ENCODE measurements at regions not wholly inside any gene's neighbourhood (a gene's known extent, or its start where the extent isn't known, plus 50 kb on each side); places are given as distances from the start of the nearest gene placed in this dataset.

DNA sequence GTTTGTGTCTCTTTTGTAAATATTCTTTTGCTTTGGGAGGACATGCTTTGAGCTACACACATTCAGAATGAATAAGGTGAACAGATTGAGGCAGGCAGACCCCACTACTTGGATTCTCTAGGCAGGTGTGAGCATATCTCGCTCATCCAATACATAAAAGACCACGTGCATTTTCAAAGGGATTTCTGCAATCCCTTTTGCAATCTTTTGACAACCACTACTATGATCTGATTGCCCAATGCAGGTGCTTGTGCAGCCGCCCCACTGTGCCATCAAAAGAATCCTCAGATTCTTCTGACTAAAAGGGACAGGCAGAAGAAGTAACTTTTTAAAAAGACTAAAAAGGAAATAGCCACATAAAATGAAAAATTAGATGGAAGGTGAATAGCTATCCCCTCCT lies 341.4 kb downstream of the BMP4 start:
- Histone ChIP-seq H3K4me1 (ENCODE audit: insufficient read depth, low read length) (no peaks in the 10 kb centered on the region), H3K27me3 (ENCODE audit: insufficient read depth, low read length) (no peaks in the 10 kb centered on the region), H3K4me3 (ENCODE audit: low read length) (no peak overlapping the region), H3K9me3 (ENCODE audit: low read depth, low read length) (no peaks in the 10 kb centered on the region)

GRCh38 chr14:53613404-53614253 lies 343.0 kb downstream of the BMP4 start:
- H3K9me3 ChIP-seq (ENCODE audit: low read depth, low read length): no peaks in the 10 kb centered on the region
- no peak overlapping the region for H3K4me3 ChIP-seq (ENCODE audit: low read length)
- no peaks in the 10 kb centered on the region for H3K27me3 ChIP-seq (ENCODE audit: insufficient read depth, low read length)
- H3K4me1 ChIP-seq (ENCODE audit: insufficient read depth, low read length): no peaks in the 10 kb centered on the region

- Histone ChIP-seq H3K4me1 (ENCODE audit: insufficient read depth, low read length) (no peaks in the 10 kb centered on the region), H3K4me3 (ENCODE audit: low read length) (no peak overlapping the region), H3K9me3 (ENCODE audit: low read depth, low read length) (no peaks in the 10 kb centered on the region), H3K27me3 (ENCODE audit: insufficient read depth, low read length) (no peaks in the 10 kb centered on the region)
Measured at GRCh38 chr14:53610947-53611346, 345.7 kb downstream of the BMP4 start.

DNA sequence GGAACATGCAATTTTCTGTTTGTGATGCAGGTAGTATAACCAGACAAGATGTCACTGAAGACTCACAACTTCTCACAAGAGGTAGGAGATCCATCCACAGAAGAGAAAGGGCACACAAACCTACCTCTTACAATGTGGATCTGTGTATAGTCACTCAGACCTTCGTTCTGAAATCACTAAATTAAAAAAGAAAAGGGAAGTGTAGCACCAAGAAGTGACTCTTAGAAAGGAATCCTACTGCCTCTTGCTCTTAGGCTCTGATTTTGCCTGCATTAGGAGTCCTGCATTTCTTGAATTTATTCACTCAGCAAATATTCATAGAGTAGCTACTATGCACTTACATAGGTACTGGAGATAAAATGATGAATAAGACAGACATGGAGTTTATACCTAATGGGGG lies 347.6 kb downstream of the BMP4 start:
- H3K9me3 ChIP-seq (ENCODE audit: low read depth, low read length): no peaks in the 10 kb centered on the region
- H3K27me3 ChIP-seq (ENCODE audit: insufficient read depth, low read length): no peaks in the 10 kb centered on the region
- no peak overlapping the region for H3K4me3 ChIP-seq (ENCODE audit: low read length)
- no peaks in the 10 kb centered on the region for H3K4me1 ChIP-seq (ENCODE audit: insufficient read depth, low read length)

- no peaks in the 10 kb centered on the region for H3K4me1 ChIP-seq (ENCODE audit: insufficient read depth, low read length)
- H3K9me3 ChIP-seq (ENCODE audit: low read depth, low read length): no peaks in the 10 kb centered on the region
- no peaks in the 10 kb centered on the region for H3K27me3 ChIP-seq (ENCODE audit: insufficient read depth, low read length)
- H3K4me3 ChIP-seq (ENCODE audit: low read length): no peak overlapping the region
Measured at GRCh38 chr14:53608369-53608768, 348.3 kb downstream of the BMP4 start.

GRCh38 chr14:53606203-53606602 lies 350.4 kb downstream of the BMP4 start:
- H3K27me3 ChIP-seq (ENCODE audit: insufficient read depth, low read length): no peaks in the 10 kb centered on the region
- H3K9me3 ChIP-seq (ENCODE audit: low read depth, low read length): no peaks in the 10 kb centered on the region
- H3K4me1 ChIP-seq (ENCODE audit: insufficient read depth, low read length): no peaks in the 10 kb centered on the region
- H3K4me3 ChIP-seq (ENCODE audit: low read length): no peak overlapping the region

DNA sequence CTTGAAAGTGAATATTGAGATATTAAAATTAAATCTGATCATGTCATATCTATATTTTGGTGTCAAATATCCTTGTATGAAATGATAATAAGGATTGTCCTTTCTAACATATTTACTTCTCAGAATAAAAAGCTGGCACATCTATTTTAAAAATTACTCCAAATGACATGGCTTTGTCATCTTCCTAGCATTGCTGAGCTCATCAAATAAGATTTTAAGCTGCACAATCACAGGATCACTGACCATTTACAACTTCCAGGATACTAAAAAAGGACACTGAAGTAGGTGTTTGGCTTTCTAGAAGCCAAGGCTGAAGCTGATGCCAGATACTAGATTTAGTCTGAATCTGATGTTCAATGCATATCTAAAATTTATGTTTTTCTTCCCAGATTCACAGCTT lies 351.1 kb downstream of the BMP4 start:
- no peaks in the 10 kb centered on the region for H3K9me3 ChIP-seq (ENCODE audit: low read depth, low read length)
- no peaks in the 10 kb centered on the region for H3K4me1 ChIP-seq (ENCODE audit: insufficient read depth, low read length)
- no peaks in the 10 kb centered on the region for H3K27me3 ChIP-seq (ENCODE audit: insufficient read depth, low read length)

GRCh38 chr14:53603994-53604393 lies 352.6 kb downstream of the BMP4 start:
- Histone ChIP-seq H3K4me1 (ENCODE audit: insufficient read depth, low read length) (no peaks in the 10 kb centered on the region), H3K27me3 (ENCODE audit: insufficient read depth, low read length) (no peaks in the 10 kb centered on the region), H3K4me3 (ENCODE audit: low read length) (no peak overlapping the region), H3K9me3 (ENCODE audit: low read depth, low read length) (no peaks in the 10 kb centered on the region)

More for the DNA sequence above, 351.1 kb downstream of the BMP4 start:
- no peak overlapping the region for H3K4me3 ChIP-seq (ENCODE audit: low read length)

DNA sequence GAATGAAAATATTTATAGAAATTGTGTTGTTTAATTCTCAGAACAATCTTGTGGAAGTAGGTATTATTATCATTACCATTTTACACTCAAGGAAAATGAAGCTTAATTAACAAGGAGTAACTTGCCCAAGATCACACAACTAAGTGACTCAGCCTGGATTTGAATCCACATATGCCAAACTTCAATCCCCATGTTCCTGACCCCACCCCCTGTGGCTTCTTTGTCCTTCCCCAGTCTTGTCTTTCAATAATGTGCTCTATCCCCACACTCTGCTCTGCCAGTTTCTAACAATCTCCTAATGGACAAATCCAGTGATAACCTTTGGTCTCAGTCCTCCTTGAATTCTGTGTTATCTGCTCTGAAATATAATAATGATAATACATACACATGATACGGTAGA lies 355.2 kb downstream of the BMP4 start:
- H3K4me1 ChIP-seq (ENCODE audit: insufficient read depth, low read length): no peaks in the 10 kb centered on the region
- no peaks in the 10 kb centered on the region for H3K27me3 ChIP-seq (ENCODE audit: insufficient read depth, low read length)

GRCh38 chr14:53599221-53599945 lies 357.2 kb downstream of the BMP4 start:
- no peaks in the 10 kb centered on the region for H3K9me3 ChIP-seq (ENCODE audit: low read depth, low read length)
- no peaks in the 10 kb centered on the region for H3K27me3 ChIP-seq (ENCODE audit: insufficient read depth, low read length)
- no peak overlapping the region for H3K4me3 ChIP-seq (ENCODE audit: low read length)
- no peaks in the 10 kb centered on the region for H3K4me1 ChIP-seq (ENCODE audit: insufficient read depth, low read length)

More for the DNA sequence above, 355.2 kb downstream of the BMP4 start:
- no peaks in the 10 kb centered on the region for H3K9me3 ChIP-seq (ENCODE audit: low read depth, low read length)
- H3K4me3 ChIP-seq (ENCODE audit: low read length): no peak overlapping the region

GRCh38 chr14:53596853-53597525 lies 359.6 kb downstream of the BMP4 start:
- H3K9me3 ChIP-seq (ENCODE audit: low read depth, low read length): no peaks in the 10 kb centered on the region

DNA sequence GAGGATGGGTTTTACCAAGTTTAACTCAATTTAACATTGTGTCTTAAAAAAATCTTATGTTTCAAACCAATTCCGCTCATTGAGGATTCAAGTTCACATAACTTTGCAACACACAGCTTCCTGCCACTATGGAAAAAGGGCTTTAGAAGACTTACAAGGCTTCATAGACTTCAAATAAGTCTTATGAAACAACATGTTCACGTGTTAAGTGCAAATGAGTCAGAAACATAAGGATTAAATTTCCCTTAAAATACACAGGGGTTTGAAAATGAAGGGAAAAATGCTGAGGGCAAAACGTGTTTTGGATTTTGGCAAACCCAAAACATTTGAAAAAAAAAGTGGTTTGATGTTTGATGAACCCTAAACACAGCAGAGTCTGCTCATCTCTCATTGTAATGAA lies 364.8 kb downstream of the BMP4 start:
- H3K9me3 ChIP-seq (ENCODE audit: low read depth, low read length): no peaks in the 10 kb centered on the region
- no peaks in the 10 kb centered on the region for H3K4me1 ChIP-seq (ENCODE audit: insufficient read depth, low read length)
- no peaks in the 10 kb centered on the region for H3K27me3 ChIP-seq (ENCODE audit: insufficient read depth, low read length)
- no peak overlapping the region for H3K4me3 ChIP-seq (ENCODE audit: low read length)

More at GRCh38 chr14:53596853-53597525, 359.6 kb downstream of the BMP4 start:
- Histone ChIP-seq H3K4me1 (ENCODE audit: insufficient read depth, low read length) (no peaks in the 10 kb centered on the region), H3K27me3 (ENCODE audit: insufficient read depth, low read length) (no peaks in the 10 kb centered on the region), H3K4me3 (ENCODE audit: low read length) (no peak overlapping the region)

GRCh38 chr14:53581504-53581903 lies 375.1 kb downstream of the BMP4 start:
- no peaks in the 10 kb centered on the region for H3K4me1 ChIP-seq (ENCODE audit: insufficient read depth, low read length)
- H3K4me3 ChIP-seq (ENCODE audit: low read length): no peak overlapping the region
- H3K27me3 ChIP-seq (ENCODE audit: insufficient read depth, low read length): no peaks in the 10 kb centered on the region
- no peaks in the 10 kb centered on the region for H3K9me3 ChIP-seq (ENCODE audit: low read depth, low read length)

DNA sequence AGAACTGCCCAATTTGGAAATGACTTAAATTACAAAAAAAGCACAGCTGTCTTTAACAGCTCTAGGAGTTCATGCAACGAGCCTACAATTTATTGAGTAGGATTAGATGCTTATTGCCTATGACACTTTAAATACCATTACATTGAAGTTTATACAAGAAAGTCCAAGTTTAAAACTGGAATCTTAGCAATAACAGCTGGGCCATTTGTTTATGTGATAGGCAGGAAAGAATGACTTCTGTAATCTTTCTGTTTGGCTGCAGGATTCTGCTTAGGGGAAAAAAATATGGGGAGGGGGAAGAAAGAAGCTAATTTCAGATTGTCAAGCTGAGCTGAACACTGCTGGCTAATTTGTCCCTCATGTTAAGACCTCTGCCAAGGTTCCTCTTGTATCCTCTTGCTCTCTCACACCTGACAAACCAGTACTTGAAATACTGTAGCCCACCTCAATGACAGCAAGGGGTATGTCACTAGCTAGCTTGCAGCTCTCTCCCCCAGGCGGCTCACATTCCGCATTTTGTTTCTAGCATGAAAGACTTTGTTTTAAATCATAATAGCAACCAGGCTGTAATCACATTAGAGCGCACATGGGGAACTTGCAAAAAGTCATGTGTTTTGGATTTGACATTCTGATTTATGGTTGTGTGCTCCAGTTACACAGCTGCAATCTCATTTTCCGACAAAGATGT lies 384.8 kb downstream of the BMP4 start:
- H3K9me3 ChIP-seq (ENCODE audit: low read depth, low read length): no peaks in the 10 kb centered on the region
- H3K4me1 ChIP-seq (ENCODE audit: insufficient read depth, low read length): no peaks in the 10 kb centered on the region
- no peaks in the 10 kb centered on the region for H3K27me3 ChIP-seq (ENCODE audit: insufficient read depth, low read length)
- H3K4me3 ChIP-seq (ENCODE audit: low read length): no peak overlapping the region

Data from mononuclear cell (primary cell).